ENCODE measurements at regions not wholly inside any gene's neighbourhood (a gene's known extent, or its start where the extent isn't known, plus 50 kb on each side); places are given as distances from the start of the nearest gene placed in this dataset.

DNA sequence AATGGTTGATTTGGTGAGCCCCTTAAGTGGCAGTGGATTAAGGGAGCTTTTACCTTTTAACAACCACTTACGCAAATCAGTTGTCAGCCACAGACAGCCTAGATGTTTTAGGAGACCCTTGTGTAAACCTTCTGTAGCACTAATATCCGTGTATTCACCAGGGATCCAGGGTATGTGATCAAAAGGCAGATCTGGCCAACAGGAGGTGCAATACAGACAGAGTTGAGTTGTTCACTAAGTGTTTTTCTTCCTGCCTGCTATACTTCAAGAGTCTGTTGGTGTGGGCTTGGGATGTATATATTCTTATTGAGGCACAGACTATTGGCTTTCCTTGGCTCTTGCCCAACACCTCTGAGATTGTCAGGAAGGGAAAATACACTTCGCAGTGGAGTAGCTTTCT, 175.1 kb downstream of the FAT3 start:
- TF ChIP-seq, protein P1, sequence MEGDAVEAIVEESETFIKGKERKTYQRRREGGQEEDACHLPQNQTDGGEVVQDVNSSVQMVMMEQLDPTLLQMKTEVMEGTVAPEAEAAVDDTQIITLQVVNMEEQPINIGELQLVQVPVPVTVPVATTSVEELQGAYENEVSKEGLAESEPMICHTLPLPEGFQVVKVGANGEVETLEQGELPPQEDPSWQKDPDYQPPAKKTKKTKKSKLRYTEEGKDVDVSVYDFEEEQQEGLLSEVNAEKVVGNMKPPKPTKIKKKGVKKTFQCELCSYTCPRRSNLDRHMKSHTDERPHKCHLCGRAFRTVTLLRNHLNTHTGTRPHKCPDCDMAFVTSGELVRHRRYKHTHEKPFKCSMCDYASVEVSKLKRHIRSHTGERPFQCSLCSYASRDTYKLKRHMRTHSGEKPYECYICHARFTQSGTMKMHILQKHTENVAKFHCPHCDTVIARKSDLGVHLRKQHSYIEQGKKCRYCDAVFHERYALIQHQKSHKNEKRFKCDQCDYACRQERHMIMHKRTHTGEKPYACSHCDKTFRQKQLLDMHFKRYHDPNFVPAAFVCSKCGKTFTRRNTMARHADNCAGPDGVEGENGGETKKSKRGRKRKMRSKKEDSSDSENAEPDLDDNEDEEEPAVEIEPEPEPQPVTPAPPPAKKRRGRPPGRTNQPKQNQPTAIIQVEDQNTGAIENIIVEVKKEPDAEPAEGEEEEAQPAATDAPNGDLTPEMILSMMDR (IDR thresholded peaks at IDR 0.05), result peak; percentile 31
- TF ChIP-seq, protein P2, sequence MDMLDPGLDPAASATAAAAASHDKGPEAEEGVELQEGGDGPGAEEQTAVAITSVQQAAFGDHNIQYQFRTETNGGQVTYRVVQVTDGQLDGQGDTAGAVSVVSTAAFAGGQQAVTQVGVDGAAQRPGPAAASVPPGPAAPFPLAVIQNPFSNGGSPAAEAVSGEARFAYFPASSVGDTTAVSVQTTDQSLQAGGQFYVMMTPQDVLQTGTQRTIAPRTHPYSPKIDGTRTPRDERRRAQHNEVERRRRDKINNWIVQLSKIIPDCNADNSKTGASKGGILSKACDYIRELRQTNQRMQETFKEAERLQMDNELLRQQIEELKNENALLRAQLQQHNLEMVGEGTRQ (IDR thresholded peaks at IDR 0.05; ENCODE audit: borderline replicate concordance, low read depth, low read length), result no peak
- no peak for TF ChIP-seq POLR2AphosphoS5 (IDR thresholded peaks at IDR 0.05; ENCODE audit: low read depth, low read length)
- no peak for TF ChIP-seq YY1 (IDR thresholded peaks at IDR 0.05; ENCODE audit: low read depth)
- TF ChIP-seq GATA2 (CRISPR knock-in tag; IDR thresholded peaks at IDR 0.05), result no peak
- no peak for TF ChIP-seq SMC3 (IDR thresholded peaks at IDR 0.05; ENCODE audit: low read depth, low read length)
- no peak for TF ChIP-seq EP300 (IDR thresholded peaks at IDR 0.05; ENCODE audit: borderline replicate concordance in 1 of 2, low read depth in 1 of 2, low read length in 1 of 2)
- TF ChIP-seq, protein P3, sequence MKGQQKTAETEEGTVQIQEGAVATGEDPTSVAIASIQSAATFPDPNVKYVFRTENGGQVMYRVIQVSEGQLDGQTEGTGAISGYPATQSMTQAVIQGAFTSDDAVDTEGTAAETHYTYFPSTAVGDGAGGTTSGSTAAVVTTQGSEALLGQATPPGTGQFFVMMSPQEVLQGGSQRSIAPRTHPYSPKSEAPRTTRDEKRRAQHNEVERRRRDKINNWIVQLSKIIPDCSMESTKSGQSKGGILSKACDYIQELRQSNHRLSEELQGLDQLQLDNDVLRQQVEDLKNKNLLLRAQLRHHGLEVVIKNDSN (IDR thresholded peaks at IDR 0.05; ENCODE audit: borderline replicate concordance, low read depth), result no peak
- TF ChIP-seq, protein P4, sequence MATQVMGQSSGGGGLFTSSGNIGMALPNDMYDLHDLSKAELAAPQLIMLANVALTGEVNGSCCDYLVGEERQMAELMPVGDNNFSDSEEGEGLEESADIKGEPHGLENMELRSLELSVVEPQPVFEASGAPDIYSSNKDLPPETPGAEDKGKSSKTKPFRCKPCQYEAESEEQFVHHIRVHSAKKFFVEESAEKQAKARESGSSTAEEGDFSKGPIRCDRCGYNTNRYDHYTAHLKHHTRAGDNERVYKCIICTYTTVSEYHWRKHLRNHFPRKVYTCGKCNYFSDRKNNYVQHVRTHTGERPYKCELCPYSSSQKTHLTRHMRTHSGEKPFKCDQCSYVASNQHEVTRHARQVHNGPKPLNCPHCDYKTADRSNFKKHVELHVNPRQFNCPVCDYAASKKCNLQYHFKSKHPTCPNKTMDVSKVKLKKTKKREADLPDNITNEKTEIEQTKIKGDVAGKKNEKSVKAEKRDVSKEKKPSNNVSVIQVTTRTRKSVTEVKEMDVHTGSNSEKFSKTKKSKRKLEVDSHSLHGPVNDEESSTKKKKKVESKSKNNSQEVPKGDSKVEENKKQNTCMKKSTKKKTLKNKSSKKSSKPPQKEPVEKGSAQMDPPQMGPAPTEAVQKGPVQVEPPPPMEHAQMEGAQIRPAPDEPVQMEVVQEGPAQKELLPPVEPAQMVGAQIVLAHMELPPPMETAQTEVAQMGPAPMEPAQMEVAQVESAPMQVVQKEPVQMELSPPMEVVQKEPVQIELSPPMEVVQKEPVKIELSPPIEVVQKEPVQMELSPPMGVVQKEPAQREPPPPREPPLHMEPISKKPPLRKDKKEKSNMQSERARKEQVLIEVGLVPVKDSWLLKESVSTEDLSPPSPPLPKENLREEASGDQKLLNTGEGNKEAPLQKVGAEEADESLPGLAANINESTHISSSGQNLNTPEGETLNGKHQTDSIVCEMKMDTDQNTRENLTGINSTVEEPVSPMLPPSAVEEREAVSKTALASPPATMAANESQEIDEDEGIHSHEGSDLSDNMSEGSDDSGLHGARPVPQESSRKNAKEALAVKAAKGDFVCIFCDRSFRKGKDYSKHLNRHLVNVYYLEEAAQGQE (IDR thresholded peaks at IDR 0.05; ENCODE audit: low read depth, low read length), result no peak
- no peak for TF ChIP-seq RFX5 (IDR thresholded peaks at IDR 0.05; ENCODE audit: low read length)
- no peak for TF ChIP-seq FOXJ3 (CRISPR knock-in tag; IDR thresholded peaks at IDR 0.05)
- TF ChIP-seq JUND (IDR thresholded peaks at IDR 0.05), result no peak
- peak; percentile 18; the same call in 1 of the 2 replicates for TF ChIP-seq RAD21 (IDR thresholded peaks at IDR 0.05; ENCODE audit: low read length)

All from SK-N-SH (cell line).